HG02870 (cell line): ENCODE measurements at regions not wholly inside any gene's neighbourhood (a gene's known extent, or its start where the extent isn't known, plus 50 kb on each side); places are given as distances from the start of the nearest gene placed in this dataset.

Experiments
- ATAC-seq: cut with Tn5 transposase; IDR thresholded peaks from one replicate; pipeline ENCODE4 v1.9.1; 2021; ENCODE audit warnings: mild to moderate bottlenecking, moderate library complexity; ENCODE audit not compliant: unreplicated experiment

DNA sequence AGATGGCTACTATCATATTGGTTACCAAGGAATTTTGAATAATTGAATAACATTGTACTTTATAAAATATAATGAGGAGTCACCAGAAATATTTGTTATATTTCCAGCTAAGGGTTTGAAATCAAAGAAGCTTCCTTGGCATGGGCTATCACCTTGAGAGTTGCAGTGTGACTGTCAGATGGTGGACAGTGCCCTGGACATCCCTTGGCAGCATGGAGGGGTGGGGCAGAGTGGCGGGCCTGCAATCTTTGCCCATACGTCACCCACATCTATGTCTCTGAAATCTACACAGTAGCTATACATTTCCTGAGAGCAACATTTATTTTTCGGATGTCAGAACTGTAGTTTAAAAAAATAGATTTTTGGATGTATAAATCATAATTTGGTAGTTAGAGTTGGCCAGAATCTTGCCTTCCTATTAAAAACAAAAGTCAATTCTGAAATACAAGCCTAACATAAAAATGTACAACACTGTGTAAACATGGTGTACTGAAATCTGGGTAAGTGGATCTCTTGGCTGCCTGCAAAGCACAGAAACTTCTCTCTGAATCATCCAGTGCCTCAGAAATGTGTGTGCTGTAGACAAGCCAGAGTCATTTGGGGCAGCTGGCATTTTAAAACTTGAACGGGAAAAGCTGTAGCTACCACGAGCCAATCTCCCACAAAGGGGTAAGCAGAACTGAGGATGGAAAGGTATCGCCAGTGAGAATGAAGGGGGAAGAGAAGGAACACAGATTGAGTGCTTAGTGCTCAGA lies 124.2 kb upstream of the ARHGAP28 start:
- no peak for ATAC-seq

DNA sequence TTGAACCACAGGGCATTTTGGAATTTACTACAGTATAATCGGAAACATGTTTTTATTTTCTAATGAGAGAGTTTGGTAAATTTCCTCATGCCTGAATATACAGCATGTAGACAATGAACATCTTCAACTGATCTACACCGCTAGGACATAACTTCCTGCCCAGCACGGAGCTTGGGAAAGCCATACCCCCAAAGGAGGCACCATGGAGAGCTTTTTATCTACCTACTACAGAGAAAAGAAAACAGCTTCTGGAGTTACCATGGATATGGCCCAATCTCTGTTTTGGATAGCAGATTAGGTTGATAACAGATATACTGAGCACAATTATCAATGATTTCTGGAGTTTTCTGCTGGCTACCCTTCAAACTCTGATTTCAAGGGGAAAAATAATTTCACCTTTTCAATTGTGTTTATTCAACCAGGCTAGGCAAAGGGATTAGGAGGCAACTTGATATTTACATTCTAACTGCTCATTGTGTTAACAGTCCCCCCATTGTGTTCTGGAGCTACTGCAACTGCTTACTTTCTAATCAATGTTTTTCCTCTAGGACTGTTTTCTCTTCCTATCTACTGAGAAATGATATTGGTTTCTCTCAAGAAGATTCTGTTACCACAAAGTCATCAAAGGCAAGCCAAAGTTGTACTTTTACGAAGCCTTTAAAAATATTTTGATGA lies 123.0 kb upstream of the ARHGAP28 start:
- no peak for ATAC-seq

DNA sequence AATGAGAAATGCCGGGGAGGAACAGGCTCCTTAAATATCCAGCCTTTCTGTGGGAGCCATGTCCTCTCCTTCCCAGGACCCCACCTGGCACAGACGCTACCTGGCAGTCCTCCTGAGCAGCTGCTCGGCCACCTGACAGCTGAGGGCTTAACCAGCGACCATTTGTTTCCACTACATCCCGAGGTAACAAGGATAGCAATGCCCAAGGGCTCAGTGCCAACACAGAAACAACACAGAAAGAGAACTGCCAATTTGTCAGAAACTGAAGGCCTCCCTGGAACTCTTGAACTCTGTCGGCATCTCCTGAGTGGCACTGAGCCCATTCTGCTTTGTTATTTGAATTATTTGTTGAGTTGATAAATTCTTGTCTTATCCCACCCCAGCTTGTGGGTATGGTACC lies 122.2 kb upstream of the ARHGAP28 start:
- no peak for ATAC-seq

DNA sequence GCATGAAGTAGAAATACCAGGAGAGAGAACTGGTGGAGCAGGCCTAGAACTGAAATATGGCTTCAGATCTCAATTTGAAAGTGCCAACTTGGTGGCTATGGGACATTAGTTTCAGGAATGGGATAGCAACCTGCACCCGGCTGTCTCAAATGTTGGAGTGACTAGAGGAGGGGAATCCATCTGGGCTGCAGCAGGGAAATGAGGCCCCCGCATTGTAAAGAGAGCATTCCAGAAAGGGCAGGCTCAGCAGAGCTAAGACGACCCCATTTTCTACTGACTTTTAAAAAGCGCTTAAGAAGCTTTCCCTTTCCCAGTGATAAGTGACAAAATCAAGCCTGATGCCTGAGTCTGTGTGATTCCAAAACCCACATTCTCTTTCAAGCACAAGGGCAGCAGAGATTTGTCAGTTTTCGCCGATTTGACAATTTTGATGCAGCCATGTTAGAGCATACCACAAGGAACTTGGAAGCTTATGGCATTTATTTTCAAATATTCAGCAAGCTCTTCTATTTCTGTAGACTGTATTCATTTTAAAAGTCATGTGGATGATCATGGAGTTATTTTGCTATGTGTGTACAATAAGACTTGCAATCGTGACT lies 119.8 kb upstream of the ARHGAP28 start:
- no peak for ATAC-seq

DNA sequence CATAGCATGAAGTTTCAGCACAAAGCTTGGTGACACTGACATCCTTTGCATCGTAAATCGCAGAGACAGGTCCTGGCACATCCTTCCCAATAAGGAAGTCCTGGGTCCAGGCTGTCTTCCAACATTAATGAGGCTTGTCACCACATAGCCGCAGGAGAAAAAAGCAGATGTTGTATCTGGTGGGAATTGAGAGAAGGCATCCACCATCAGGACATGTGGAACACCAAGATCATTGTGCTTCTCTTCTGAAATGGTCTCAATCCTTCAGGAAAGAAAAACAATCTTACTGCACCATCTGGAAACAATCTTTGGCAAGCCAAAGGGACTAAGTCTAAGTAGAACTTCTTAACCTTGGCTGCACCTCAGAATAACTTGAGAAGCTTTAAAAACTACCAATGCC lies 119.0 kb upstream of the ARHGAP28 start:
- ATAC-seq: no peak

DNA sequence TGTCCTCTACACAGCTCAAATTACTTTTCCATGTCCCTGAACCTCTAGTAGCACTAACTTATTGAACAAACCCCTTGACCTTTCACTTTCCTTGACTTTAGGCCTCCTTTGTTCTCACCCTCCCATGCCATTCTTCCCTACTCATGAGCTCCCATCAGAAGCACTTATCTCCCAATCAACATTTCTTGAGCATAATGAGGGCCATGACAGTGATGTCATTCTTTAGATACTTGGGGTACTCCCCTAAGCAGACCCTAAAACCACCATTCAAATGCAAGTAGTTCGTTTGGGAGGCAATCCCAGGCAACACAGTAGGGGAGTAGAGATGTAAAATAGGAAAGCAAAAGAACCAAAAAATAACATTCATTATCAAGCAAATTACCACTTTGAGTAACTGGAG lies 115.9 kb upstream of the ARHGAP28 start:
- ATAC-seq: no peak

DNA sequence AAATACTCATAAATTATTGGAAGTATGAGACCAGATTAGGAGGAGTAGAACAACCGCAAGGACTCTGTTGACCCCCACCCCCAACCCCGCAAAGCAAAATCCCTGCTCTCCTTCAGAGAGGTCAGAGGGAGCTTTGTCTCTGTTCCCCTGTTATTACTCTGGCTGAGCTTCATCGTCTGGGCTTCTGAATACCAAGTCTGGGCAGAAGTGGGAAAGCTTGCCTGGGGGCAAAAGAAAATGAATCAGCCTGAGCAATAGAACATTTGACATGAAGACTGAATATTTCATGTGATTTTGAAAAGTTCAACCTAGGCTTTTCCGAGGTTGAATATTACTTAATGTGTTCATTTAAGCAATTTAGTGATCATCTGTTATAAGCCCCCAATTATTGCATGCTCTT lies 114.6 kb upstream of the ARHGAP28 start:
- no peak for ATAC-seq

DNA sequence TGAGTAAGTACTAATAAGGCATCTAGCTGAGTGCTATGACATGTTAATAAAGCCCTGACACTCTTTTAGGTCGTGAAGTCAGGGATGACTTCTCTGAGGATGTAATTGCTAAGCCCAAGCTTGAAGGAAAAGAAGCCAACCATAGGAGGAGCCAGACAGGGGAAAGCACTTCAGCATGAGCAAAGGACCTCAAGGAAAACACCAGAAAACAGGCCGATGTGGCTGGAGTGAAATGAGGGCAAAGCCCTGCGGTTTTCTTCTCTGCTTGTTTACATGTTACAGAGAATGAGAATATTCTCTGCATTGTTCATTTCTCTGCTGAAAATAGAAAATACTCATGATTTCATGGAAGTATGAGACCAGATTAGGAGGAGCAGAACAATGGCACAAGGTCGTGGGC lies 112.5 kb upstream of the ARHGAP28 start:
- ATAC-seq: no peak

DNA sequence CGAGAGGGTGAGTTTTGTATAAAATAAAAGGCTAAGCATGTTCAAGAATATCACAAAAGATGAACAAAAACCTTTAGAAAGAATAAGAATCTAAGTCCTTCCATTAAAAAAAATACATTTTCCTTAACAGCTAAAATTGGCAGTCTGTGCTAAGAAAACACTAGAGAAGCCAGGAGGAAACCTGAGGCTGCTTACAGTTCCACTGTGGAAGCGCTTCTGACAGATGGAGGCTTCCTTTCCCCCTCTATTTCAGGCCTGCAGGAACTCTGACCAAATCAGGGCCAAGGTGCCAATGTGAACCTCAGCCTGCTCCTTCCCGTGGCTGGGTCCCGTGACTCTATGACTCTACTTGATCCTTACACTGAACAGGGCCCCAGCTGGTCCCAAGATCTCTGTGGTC lies 108.1 kb upstream of the ARHGAP28 start:
- ATAC-seq: no peak

DNA sequence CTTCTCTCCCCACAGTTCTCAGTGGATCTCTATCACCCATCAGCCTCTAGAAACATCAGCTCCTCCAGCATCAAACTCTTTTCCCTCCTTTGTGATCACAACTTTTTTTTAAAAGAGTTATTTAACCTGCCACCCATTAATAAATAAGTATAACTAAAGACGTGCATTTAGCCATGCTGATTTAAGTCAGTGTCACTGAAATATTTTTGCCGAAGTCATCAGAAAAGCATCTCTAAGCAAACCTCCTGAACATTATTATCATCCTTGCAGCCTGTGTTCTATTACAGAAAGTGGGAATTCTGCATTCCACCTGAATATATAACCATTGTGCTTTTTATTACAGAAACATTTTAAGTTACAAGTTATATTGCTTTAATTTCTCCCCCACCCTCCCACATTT lies 106.2 kb upstream of the ARHGAP28 start:
- ATAC-seq: no peak

DNA sequence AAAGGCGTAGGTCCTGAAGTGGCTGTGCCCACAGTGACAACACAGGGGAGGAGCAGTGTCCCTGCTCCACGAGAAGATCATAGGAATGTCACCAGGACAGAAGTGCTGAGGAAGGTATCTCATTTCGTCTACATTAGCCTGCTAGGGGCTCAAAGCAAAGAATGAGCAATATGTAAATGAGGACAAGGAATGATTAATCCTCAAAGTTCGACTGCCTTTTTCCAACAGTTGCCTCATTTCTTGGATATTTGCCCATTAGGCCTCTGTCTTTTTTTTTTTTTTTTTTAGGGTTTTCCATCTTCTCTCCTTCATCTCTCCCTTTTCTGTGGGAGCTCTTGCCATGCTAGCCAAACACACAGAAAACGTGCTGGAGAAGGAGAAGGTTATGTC lies 105.2 kb upstream of the ARHGAP28 start:
- ATAC-seq: no peak

DNA sequence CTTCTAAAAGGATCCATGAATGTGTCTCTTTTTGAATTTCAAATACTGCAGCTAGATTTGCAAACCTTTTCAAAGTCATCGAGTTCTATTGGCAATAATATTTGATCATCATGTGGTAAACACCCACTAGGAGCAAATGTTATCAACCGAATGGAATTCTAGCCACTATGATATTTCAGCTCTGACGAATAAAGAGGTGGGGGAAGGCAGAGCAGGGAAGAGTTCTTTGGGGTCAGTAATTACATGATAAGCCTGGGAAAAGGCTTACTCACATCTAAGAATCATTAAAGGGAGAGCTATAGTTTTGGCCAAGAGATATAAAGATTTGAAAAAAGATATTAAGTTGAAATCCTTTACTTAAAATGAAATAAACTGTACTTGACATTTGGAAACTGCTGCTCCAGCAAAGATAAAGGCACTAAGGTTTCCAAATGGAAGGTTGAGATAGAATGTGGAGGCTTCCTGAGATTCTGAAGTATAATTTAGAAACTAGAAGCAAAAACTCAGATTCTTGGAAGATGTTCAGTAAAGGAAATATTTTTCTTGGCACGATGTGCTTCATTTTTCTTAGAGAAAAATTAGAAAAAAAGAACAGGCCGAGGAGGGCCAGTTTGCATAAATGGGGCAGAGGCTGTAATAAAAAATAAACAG lies 104.7 kb upstream of the ARHGAP28 start:
- no peak for ATAC-seq

DNA sequence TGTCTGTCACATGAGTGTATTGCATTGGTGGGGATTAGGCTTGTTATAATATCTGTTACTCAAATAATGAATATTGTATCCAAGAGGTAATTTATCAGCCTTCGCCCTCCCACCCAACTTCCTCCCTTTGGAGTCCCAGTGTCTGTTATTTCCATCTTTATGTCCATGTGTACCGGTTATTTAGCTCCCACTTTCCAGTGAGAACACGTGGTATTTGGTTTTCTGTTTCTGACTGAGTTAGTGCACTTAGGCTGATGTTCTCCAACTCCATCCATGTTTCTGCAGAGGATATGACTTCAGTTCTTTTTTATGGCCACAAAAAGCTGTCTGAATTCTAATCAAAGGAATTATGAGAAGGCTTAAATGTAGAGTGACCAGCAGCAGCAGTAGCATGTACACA lies 104.0 kb upstream of the ARHGAP28 start:
- no peak for ATAC-seq

DNA sequence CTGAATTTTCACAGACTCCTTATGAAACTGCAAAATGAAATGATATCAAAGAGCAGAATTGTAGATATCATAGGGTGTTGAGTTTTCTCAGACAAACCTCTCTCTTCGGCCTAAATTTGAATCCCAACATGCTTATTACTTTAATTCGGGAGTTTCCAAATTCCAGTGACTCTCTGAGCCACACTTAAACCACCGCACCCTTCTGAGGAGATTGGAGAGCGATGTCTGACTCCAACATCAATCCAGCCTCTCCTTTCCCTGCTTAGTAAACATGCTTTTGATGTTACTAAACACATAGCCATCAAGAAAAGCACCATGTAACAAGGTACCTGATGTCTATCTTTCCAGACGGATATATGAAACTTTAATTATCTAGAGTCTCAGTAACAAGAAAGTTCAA lies 103.1 kb upstream of the ARHGAP28 start:
- ATAC-seq: no peak

DNA sequence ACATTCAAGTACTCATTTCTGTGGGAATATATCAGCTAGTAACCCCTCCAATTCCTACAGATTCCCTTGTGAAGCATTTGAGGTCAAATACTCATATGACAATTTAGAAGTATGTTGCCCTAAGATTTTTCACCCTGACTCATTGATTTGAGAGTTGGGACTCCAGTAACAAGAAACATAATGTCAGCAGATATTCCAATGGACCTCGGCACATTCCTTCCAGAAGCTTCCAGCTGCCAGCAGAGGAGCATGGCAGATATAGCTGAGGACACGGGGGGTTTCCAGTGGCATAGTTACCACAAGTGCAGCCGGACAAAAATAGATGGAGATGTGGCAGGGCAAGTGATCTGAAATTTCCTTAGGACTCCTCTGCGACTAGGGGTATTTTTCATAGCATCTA lies 101.9 kb upstream of the ARHGAP28 start:
- ATAC-seq: no peak

DNA sequence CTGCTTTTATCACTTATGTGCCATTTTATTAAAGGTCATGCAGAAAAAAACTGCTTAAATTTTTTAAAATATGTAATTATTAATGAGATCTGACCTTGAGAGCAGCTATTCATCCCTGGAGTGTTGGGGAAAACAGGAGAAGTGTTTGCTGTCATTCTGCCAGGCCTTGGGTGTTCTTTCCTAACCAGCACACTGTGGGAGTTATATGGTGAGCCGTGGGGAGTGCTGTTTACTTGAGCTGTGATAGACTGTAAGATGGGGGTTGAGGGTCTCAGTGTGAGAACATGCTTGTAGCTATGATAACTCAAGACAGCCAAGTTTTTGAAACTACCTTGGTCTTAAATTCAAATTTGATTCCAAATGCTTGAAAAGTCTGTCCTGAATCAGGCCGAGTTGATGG lies 101.3 kb upstream of the ARHGAP28 start:
- no peak for ATAC-seq

DNA sequence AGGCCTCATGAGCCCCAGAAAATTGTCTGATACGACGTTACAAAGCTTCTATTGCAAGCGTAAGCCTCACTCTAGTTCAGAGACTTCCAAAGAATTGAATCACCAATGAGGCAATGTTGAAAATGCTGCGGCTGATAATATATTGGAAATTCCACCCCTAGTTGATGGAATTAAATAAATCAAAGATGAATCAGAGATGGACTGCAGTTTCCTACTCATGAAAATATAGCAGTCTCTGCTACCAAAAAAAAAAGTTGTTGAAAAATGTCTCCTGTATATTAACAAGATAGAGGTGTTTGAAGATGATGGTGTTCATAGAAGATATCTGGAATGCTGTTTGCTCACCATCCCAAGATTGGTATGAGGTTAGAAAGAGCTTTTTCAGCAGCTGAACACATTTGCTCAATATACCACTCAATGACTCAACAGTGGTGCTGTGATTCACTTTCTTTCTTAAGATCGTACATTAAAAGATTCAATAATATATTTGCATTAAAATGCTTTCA lies 99.8 kb upstream of the ARHGAP28 start:
- ATAC-seq: no peak

DNA sequence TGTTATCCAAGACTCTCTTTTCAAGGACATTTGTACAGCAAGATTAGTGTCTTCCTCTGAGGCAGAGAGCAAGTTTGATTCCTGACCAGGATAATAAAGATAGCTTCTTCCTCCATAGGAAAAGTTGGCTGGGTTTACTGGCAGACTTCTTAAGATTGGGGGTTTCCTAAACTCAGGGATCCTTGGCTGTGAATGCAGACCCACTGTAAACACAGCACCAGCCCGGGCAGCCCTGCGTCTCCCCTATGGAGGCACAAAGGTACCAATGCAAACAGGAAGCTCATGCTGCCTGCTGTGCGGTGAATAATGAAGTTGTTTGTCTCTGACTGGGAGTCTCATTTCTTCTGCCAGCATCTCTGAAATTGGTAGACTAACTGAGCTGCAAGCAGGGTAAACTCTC lies 96.2 kb upstream of the ARHGAP28 start:
- no peak for ATAC-seq

DNA sequence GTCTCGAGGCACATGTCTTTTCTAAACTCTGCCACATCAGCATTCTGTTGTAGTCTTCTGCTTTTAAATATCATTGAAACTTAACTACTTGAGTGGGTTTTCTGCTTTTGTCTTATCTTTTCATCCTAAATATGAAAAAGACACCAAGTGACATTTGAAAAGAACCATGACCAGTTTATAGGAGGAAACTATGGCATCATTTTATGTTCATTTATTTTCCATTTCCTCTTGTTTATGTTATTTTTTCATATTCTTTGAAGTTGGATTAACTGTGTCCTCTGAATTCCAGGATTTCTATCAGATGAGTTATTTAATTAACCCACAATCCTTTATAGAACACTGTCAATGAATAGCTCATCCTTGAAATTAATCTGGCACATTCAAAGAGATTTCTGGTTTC lies 93.4 kb upstream of the ARHGAP28 start:
- ATAC-seq: no peak

DNA sequence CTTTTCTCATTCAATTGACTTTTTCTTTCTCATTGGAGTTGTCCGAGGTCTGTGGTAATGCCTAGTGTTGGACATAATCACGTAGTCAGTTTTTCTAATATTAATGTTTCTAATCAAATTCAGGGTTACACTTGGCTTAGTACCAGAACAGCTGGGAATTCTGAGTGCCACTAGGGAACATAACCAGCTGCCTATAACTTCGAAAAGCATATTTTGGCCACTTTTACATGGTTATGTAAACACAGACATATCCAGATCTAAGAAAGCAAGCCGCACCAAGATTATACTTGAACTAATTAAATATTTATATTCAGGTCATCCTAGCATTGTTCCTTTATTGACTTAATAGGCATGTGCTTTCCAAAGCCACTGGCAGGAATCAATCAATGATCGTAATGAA lies 91.1 kb upstream of the ARHGAP28 start:
- no peak for ATAC-seq

DNA sequence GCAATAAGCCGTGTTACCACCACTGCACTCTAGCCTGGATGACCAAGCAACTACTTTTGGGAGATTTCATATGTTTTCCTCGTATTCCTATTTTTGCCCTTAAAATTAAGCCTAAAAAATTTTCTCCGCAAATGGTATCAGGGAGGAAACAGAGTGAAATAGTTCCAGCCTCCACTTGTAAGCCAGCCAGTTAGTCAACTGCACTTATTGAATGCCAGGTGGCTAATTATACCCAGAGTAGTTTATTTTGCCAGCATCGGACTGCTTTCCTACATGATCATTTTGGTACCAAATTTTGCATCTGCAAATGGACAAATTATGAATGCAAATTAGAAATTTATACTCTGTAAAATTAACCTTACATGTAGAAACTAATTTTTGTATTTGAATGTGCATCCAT lies 90.2 kb upstream of the ARHGAP28 start:
- no peak for ATAC-seq
